ENCODE measurements at regions not wholly inside any gene's neighbourhood (a gene's known extent, or its start where the extent isn't known, plus 50 kb on each side); places are given as distances from the start of the nearest gene placed in this dataset.

DNA sequence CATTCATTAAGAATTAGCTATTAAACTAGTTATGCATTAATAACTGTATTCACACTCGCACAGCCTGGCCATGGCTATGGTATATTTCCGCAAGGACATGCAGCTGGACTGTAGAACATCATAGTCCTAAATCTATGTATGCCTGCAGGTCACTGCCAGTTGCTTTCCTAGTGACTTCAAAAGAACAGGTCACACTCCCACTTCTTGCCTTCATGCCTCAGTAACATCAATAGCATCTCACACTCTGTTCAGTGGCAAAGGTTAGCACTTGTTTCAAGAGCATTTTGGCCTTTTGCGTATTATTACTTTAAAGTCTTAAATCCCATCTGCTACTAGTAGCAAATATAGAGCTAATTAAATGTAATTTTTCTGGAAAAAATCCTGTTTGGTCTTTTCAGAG lies 131.4 kb upstream of the DCC start:
- TF ChIP-seq, protein P1, sequence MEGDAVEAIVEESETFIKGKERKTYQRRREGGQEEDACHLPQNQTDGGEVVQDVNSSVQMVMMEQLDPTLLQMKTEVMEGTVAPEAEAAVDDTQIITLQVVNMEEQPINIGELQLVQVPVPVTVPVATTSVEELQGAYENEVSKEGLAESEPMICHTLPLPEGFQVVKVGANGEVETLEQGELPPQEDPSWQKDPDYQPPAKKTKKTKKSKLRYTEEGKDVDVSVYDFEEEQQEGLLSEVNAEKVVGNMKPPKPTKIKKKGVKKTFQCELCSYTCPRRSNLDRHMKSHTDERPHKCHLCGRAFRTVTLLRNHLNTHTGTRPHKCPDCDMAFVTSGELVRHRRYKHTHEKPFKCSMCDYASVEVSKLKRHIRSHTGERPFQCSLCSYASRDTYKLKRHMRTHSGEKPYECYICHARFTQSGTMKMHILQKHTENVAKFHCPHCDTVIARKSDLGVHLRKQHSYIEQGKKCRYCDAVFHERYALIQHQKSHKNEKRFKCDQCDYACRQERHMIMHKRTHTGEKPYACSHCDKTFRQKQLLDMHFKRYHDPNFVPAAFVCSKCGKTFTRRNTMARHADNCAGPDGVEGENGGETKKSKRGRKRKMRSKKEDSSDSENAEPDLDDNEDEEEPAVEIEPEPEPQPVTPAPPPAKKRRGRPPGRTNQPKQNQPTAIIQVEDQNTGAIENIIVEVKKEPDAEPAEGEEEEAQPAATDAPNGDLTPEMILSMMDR (IDR thresholded peaks at IDR 0.05; ENCODE audit: low read depth, low read length): no peak
- DNase-seq (ENCODE audit: low read depth, low spot score): no peak
- H3K4me3 ChIP-seq (ENCODE audit: low read depth, low read length): no peak overlapping the region
- in situ Hi-C loops (cut with HindIII; ENCODE audit: low sequenced_read_pairs): no loop called here

DNA sequence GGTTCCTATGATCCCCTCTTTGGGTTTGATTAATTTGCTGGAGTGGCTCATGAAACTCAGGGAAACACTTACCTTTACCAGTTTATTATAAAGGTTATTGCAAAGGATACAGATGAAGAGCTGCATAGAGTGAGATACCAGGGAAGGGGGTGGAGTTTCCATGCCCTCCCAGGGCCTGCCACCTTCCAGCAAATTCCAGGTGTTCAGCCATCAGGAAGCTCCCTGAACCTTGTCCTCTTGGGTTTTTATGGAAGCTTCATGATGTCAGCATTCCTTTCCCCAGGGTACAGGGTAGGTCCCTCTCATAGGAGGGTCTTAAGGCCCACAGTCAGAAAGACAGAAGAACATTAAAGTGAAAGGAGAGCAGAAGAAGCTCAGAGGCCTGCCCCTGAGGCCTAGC lies 123.9 kb upstream of the DCC start:
- no peak for DNase-seq (ENCODE audit: low read depth, low spot score)
- no peak overlapping the region for H3K4me3 ChIP-seq (ENCODE audit: low read depth, low read length)
- in situ Hi-C loops (cut with HindIII; ENCODE audit: low sequenced_read_pairs): no loop called here
- TF ChIP-seq, protein P1 (IDR thresholded peaks at IDR 0.05; ENCODE audit: low read depth, low read length): no peak

- in situ Hi-C loops (cut with HindIII; ENCODE audit: low sequenced_read_pairs): no loop called here
- TF ChIP-seq, protein P1 (IDR thresholded peaks at IDR 0.05; ENCODE audit: low read depth, low read length): no peak
- DNase-seq (ENCODE audit: low read depth, low spot score): no peak
- H3K4me3 ChIP-seq (ENCODE audit: low read depth, low read length): no peak overlapping the region
Observed at GRCh38 chr18:52216666-52217065, 123.3 kb upstream of the DCC start.

- TF ChIP-seq, protein P1 (IDR thresholded peaks at IDR 0.05; ENCODE audit: low read depth, low read length): no peak
- no peak overlapping the region for H3K4me3 ChIP-seq (ENCODE audit: low read depth, low read length)
- in situ Hi-C loops (cut with HindIII; ENCODE audit: low sequenced_read_pairs): no loop called here
- no peak for DNase-seq (ENCODE audit: low read depth, low spot score)
Observed at GRCh38 chr18:52219102-52219501, 120.9 kb upstream of the DCC start.

DNA sequence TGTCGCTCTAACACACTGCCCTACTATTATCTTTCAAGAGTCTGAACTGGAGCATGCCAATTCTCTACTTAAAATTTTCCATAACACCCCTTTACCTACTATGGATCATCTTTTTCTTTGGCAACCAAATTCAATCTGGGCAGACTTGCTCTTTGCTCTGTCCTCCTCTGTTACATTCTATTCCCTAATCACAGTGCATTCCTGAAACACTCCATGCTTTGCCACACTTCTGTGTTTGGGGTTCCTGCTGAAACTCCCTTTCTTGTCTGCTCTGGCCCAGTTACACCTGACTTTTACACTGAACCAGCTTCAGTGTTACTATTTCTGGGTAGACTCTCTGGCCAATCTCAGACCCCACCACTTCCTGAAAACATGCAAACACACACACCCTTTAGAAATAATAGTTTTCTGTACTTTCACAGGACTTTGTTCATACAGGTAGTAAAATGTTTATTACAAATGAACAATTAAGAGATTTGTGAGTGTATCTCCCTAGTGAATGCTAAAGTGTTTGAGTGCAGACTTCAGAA lies 119.9 kb upstream of the DCC start:
- no peak for DNase-seq (ENCODE audit: low read depth, low spot score)
- no peak overlapping the region for H3K4me3 ChIP-seq (ENCODE audit: low read depth, low read length)
- in situ Hi-C loops (cut with HindIII; ENCODE audit: low sequenced_read_pairs): no loop called here
- TF ChIP-seq, protein P1 (IDR thresholded peaks at IDR 0.05; ENCODE audit: low read depth, low read length): no peak

- TF ChIP-seq, protein P1 (IDR thresholded peaks at IDR 0.05; ENCODE audit: low read depth, low read length): no peak
- H3K4me3 ChIP-seq (ENCODE audit: low read depth, low read length): no peak overlapping the region
- no peak for DNase-seq (ENCODE audit: low read depth, low spot score)
- in situ Hi-C loops (cut with HindIII; ENCODE audit: low sequenced_read_pairs): no loop called here
Observed at GRCh38 chr18:52222211-52222610, 117.8 kb upstream of the DCC start.

DNA sequence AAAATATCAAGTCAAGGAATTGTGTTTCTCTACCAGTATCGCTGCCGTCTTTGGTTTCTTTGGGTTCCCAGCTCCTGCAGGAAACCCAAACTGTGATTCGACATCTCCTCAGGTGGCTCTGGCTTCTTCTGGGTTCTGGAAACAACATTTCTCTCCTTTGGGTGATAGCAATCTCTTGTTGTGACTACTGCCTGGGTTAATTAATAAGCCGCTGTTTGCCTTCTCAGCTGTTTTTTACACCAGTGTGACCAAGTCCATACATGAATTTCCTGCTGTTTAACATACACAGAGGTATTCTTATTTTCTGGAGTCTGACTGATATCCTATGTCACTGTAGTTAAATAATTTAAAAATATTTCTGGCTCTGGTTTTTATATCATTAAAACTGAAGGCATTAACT lies 112.5 kb upstream of the DCC start:
- DNase-seq (ENCODE audit: low read depth, low spot score): no peak
- no peak overlapping the region for H3K4me3 ChIP-seq (ENCODE audit: low read depth, low read length)
- in situ Hi-C loops (cut with HindIII; ENCODE audit: low sequenced_read_pairs): no loop called here
- TF ChIP-seq, protein P1 (IDR thresholded peaks at IDR 0.05; ENCODE audit: low read depth, low read length): no peak
